B cell (primary cell): ENCODE measurements at regions not wholly inside any gene's neighbourhood (a gene's known extent, or its start where the extent isn't known, plus 50 kb on each side); places are given as distances from the start of the nearest gene placed in this dataset.

Experiments used
- CTCF ChIP-seq: fragments of 200-600 bp; IDR thresholded peaks from one replicate; pipeline ENCODE4 v1.8.0; 2022; ENCODE audit warnings: antibody characterized with exemption, mild to moderate bottlenecking
- EZH2 ChIP-seq: IDR thresholded peaks from 2 replicates; pipeline ENCODE4 v1.6.1; 2012; ENCODE audit warnings: borderline replicate concordance, low read depth, mild to moderate bottlenecking, moderate library complexity, low read length; ENCODE audit not compliant: insufficient read depth, poor library complexity, severe bottlenecking

GRCh38 chr13:72544042-72544441 is 183.4 kb downstream of the MZT1 start:
- TF ChIP-seq CTCF, result no peak
- no peak for TF ChIP-seq EZH2
